ENCODE measurements at regions not wholly inside any gene's neighbourhood (a gene's known extent, or its start where the extent isn't known, plus 50 kb on each side); places are given as distances from the start of the nearest gene placed in this dataset.

- H3K27me3 Mint-ChIP-seq (ENCODE audit: low read depth), result no peaks in the 10 kb centered on the region
- no peaks in the 10 kb centered on the region for H3K9me3 Mint-ChIP-seq
- no peak for TF ChIP-seq CTCF (conservative IDR thresholded peaks at IDR 0.05)
- no peak overlapping the region for H3K27ac Mint-ChIP-seq (ENCODE audit: unreplicated experiment)
- no peaks in the 10 kb centered on the region for H3K36me3 Mint-ChIP-seq (ENCODE audit: low read depth)
- no peak overlapping the region for H3K4me3 Mint-ChIP-seq
- no peak for DNase-seq (ENCODE audit: low read depth, low spot score)
- H3K4me1 Mint-ChIP-seq, result peaks cover 5% of the 10 kb centered on the region
Measured at GRCh38 chr3:188000361-188000861, 153.5 kb upstream of the LPP start.

GRCh38 chr3:188001093-188001492 lies 152.9 kb upstream of the LPP start:
- no peak overlapping the region for H3K4me3 Mint-ChIP-seq
- peaks cover 5% of the 10 kb centered on the region for H3K4me1 Mint-ChIP-seq
- no peaks in the 10 kb centered on the region for H3K9me3 Mint-ChIP-seq
- no peaks in the 10 kb centered on the region for H3K27me3 Mint-ChIP-seq (ENCODE audit: low read depth)
- H3K27ac Mint-ChIP-seq (ENCODE audit: unreplicated experiment), result no peak overlapping the region
- H3K36me3 Mint-ChIP-seq (ENCODE audit: low read depth), result no peaks in the 10 kb centered on the region
- TF ChIP-seq CTCF (conservative IDR thresholded peaks at IDR 0.05), result no peak
- DNase-seq (ENCODE audit: low read depth, low spot score), result no peak

- Mint-ChIP-seq H3K27me3 (ENCODE audit: low read depth) (no peaks in the 10 kb centered on the region), H3K4me3 (no peak overlapping the region), H3K36me3 (ENCODE audit: low read depth) (no peaks in the 10 kb centered on the region), H3K9me3 (no peaks in the 10 kb centered on the region), H3K27ac (ENCODE audit: unreplicated experiment) (no peak overlapping the region), H3K4me1 (peaks cover 5% of the 10 kb centered on the region)
- no peak for TF ChIP-seq CTCF (conservative IDR thresholded peaks at IDR 0.05)
- DNase-seq (ENCODE audit: low read depth, low spot score), result no peak
Measured at GRCh38 chr3:188001926-188002325, 152.0 kb upstream of the LPP start.

GRCh38 chr3:188002626-188003138 lies 151.3 kb upstream of the LPP start:
- no peak overlapping the region for H3K4me3 Mint-ChIP-seq
- H3K9me3 Mint-ChIP-seq, result no peaks in the 10 kb centered on the region
- peaks cover 5% of the 10 kb centered on the region for H3K4me1 Mint-ChIP-seq
- no peak overlapping the region for H3K27ac Mint-ChIP-seq (ENCODE audit: unreplicated experiment)
- no peaks in the 10 kb centered on the region for H3K36me3 Mint-ChIP-seq (ENCODE audit: low read depth)
- no peak for TF ChIP-seq CTCF (conservative IDR thresholded peaks at IDR 0.05)
- H3K27me3 Mint-ChIP-seq (ENCODE audit: low read depth), result no peaks in the 10 kb centered on the region
- no peak for DNase-seq (ENCODE audit: low read depth, low spot score)

- no peaks in the 10 kb centered on the region for H3K9me3 Mint-ChIP-seq
- TF ChIP-seq CTCF (conservative IDR thresholded peaks at IDR 0.05), result no peak
- H3K36me3 Mint-ChIP-seq (ENCODE audit: low read depth), result no peaks in the 10 kb centered on the region
- no peak overlapping the region for H3K27ac Mint-ChIP-seq (ENCODE audit: unreplicated experiment)
- DNase-seq (ENCODE audit: low read depth, low spot score), result no peak
- H3K27me3 Mint-ChIP-seq (ENCODE audit: low read depth), result no peaks in the 10 kb centered on the region
- no peak overlapping the region for H3K4me3 Mint-ChIP-seq
- peaks cover 5% of the 10 kb centered on the region for H3K4me1 Mint-ChIP-seq
Measured at GRCh38 chr3:188003188-188004171, 150.5 kb upstream of the LPP start.

Data from neural crest cell (in vitro differentiated cells).